ENCODE measurements at regions not wholly inside any gene's neighbourhood (a gene's known extent, or its start where the extent isn't known, plus 50 kb on each side); places are given as distances from the start of the nearest gene placed in this dataset.

DNA sequence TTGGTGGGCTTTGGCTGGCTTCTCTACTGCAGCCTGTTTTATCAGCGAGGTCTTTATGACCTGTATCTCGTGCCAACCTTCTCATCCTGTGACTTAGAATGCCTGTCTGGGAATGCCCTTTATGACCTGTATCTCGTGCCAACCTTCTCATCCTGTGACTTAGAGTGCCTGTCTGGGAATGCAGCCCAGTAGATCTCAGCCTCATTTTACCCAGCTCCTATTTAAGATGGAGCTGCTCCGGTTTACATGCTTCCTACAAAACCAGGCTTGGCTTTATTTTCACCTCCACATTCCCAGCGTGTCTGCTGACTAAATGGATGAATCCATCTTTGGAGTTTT lies 395.3 kb downstream of the PREX1 start:
- Mint-ChIP-seq H3K27ac (no peak overlapping the region), H3K4me3 (ENCODE audit: low read depth) (no peak overlapping the region), H3K4me1 (ENCODE audit: low read depth) (peaks cover 4% of the 10 kb centered on the region), H3K36me3 (ENCODE audit: insufficient read depth) (no peaks in the 10 kb centered on the region), H3K27me3 (peaks cover 12% of the 10 kb centered on the region), H3K9me3 (ENCODE audit: low read depth) (no peaks in the 10 kb centered on the region)
- DNase-seq (ENCODE audit: low spot score, unreplicated experiment): no peak
- TF ChIP-seq CTCF (IDR thresholded peaks at IDR 0.05; ENCODE audit: unreplicated experiment): no peak

GRCh38 chr20:48431653-48432493 lies 395.9 kb downstream of the PREX1 start:
- no peaks in the 10 kb centered on the region for H3K9me3 Mint-ChIP-seq (ENCODE audit: low read depth)
- peaks cover 12% of the 10 kb centered on the region for H3K27me3 Mint-ChIP-seq
- peaks cover 4% of the 10 kb centered on the region for H3K4me1 Mint-ChIP-seq (ENCODE audit: low read depth)
- no peak overlapping the region for H3K4me3 Mint-ChIP-seq (ENCODE audit: low read depth)
- DNase-seq (ENCODE audit: low spot score, unreplicated experiment): no peak
- TF ChIP-seq CTCF (IDR thresholded peaks at IDR 0.05; ENCODE audit: unreplicated experiment): no peak
- peak overlapping the region; percentile 33 for H3K27ac Mint-ChIP-seq
- no peaks in the 10 kb centered on the region for H3K36me3 Mint-ChIP-seq (ENCODE audit: insufficient read depth)

DNA sequence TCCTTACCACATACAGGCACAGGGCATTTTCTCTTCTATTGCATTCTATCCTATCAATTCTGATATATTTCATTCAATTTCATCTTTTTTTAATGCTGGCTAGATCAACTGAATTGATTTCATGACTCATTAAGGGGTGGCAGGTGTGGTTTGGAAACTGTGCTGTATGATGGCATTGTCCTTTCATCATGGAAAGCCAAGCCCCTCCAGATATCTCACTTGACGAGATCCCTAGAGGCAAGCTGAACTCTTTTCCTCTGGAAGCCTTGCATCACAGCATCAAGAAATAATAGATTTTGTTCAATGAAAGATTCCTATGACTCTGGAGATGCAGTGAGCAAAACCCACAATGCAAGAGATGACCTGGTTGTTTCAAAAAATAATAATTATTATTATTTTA lies 401.2 kb downstream of the PREX1 start:
- Mint-ChIP-seq H3K9me3 (ENCODE audit: low read depth) (no peaks in the 10 kb centered on the region), H3K27me3 (peaks cover 8% of the 10 kb centered on the region), H3K4me3 (ENCODE audit: low read depth) (no peak overlapping the region), H3K4me1 (ENCODE audit: low read depth) (no peaks in the 10 kb centered on the region), H3K36me3 (ENCODE audit: insufficient read depth) (no peaks in the 10 kb centered on the region), H3K27ac (no peak overlapping the region)
- no peak for TF ChIP-seq CTCF (IDR thresholded peaks at IDR 0.05; ENCODE audit: unreplicated experiment)
- no peak for DNase-seq (ENCODE audit: low spot score, unreplicated experiment)

GRCh38 chr20:48425817-48426612 lies 401.8 kb downstream of the PREX1 start:
- Mint-ChIP-seq H3K4me3 (ENCODE audit: low read depth) (no peak overlapping the region), H3K27me3 (peaks cover 4% of the 10 kb centered on the region), H3K4me1 (ENCODE audit: low read depth) (no peaks in the 10 kb centered on the region), H3K36me3 (ENCODE audit: insufficient read depth) (no peaks in the 10 kb centered on the region), H3K27ac (no peak overlapping the region), H3K9me3 (ENCODE audit: low read depth) (no peaks in the 10 kb centered on the region)
- no peak for DNase-seq (ENCODE audit: low spot score, unreplicated experiment)
- no peak for TF ChIP-seq CTCF (IDR thresholded peaks at IDR 0.05; ENCODE audit: unreplicated experiment)

DNA sequence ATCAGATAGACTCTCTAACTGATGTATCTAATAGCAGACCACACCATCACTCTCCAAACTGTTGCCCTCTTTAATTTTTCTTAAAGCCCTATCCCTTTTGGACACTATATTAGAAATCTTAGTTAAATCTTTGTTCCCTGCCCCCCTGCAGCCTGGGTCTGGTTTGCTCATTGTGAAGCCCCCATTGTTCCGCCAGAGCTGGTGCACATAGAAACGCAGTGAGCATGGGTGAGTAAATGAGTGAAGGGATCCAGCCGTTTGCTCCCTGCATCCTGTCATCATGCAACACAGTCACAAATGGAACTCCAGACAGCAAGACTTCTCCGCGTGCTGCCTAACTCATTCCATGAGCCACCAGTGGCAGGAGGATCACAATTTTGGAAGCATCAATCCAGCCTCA lies 402.5 kb downstream of the PREX1 start:
- no peak overlapping the region for H3K27ac Mint-ChIP-seq
- no peaks in the 10 kb centered on the region for H3K4me1 Mint-ChIP-seq (ENCODE audit: low read depth)
- no peaks in the 10 kb centered on the region for H3K9me3 Mint-ChIP-seq (ENCODE audit: low read depth)
- DNase-seq (ENCODE audit: low spot score, unreplicated experiment): no peak
- H3K36me3 Mint-ChIP-seq (ENCODE audit: insufficient read depth): no peaks in the 10 kb centered on the region
- no peak overlapping the region for H3K4me3 Mint-ChIP-seq (ENCODE audit: low read depth)
- TF ChIP-seq CTCF (IDR thresholded peaks at IDR 0.05; ENCODE audit: unreplicated experiment): no peak
- H3K27me3 Mint-ChIP-seq: no peaks in the 10 kb centered on the region

All from progenitor cell of endocrine pancreas (in vitro differentiated cells).